Mesodermal cell (in vitro differentiated cells): ENCODE measurements at regions not wholly inside any gene's neighbourhood (a gene's known extent, or its start where the extent isn't known, plus 50 kb on each side); places are given as distances from the start of the nearest gene placed in this dataset.
A peak's percentile ranks its signal among the peaks of the same experiment; 100 is the strongest.

ENCODE experiments used
- H3K27ac ChIP-seq: 2 replicates; pipeline ENCODE4 v1.7.0; 2013; ENCODE audit warnings: mild to moderate bottlenecking, low read depth, low read length, moderate library complexity; ENCODE audit not compliant: severe bottlenecking
- H3K36me3 ChIP-seq: 2 replicates; pipeline ENCODE4 v1.7.1; 2013; ENCODE audit warnings: mild to moderate bottlenecking, low read length, moderate library complexity; ENCODE audit not compliant: control insufficient read depth, insufficient read depth
- H3K4me1 ChIP-seq: one replicate; pipeline ENCODE4 v1.7.1; 2013; ENCODE audit warnings: mild to moderate bottlenecking, low read length; ENCODE audit not compliant: insufficient read depth, control insufficient read depth, poor library complexity, severe bottlenecking
- H3K4me3 ChIP-seq: 2 replicates; pipeline ENCODE4 v1.7.0; 2013; ENCODE audit warnings: low read length, control low read depth, mild to moderate bottlenecking; ENCODE audit not compliant: insufficient read depth, poor library complexity, severe bottlenecking; ENCODE audit errors: extremely low read depth
- H3K9me3 ChIP-seq: 2 replicates; pipeline ENCODE4 v1.7.1; 2013; ENCODE audit warnings: mild to moderate bottlenecking, low read length, moderate library complexity; ENCODE audit not compliant: control insufficient read depth
- WGBS, 2 experiments: methylation state at CpG; one replicate each; pipeline ENCODE4 v1.1.5; 2013; ENCODE audit warnings: missing lambda C conversion rate in 2 of 2; ENCODE audit not compliant: insufficient coverage in 2 of 2; 5-methylcytosine and 5-hydroxymethylcytosine counted together

DNA sequence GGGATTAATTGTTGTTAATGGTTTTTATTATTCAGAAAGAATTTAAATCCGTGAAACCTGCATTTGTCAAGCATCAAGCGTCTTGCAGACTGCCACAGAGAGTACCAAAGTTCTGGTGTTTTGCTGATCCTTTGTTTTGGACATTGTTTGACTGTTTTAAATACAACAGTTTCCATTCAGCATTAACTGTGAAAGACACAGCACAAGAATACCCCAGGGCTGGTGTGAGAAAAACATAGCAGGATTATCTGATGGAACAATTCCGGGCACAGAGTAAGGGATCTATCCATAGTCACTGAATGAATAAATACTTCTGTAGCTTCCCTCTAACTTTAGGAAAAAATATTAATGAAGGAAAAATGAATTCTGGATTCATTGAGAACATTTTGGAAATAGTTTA is 202.3 kb downstream of the LTN1 start:
- no peak overlapping the region for H3K27ac ChIP-seq
- H3K4me3 ChIP-seq: no peak overlapping the region
- H3K36me3 ChIP-seq: no peaks in the 10 kb centered on the region
- WGBS, 2 experiments: 63 to 100% methylated on average over 2 of the region's 3 CpGs
- H3K9me3 ChIP-seq: no peaks in the 10 kb centered on the region
- H3K4me1 ChIP-seq: no peaks in the 10 kb centered on the region

DNA sequence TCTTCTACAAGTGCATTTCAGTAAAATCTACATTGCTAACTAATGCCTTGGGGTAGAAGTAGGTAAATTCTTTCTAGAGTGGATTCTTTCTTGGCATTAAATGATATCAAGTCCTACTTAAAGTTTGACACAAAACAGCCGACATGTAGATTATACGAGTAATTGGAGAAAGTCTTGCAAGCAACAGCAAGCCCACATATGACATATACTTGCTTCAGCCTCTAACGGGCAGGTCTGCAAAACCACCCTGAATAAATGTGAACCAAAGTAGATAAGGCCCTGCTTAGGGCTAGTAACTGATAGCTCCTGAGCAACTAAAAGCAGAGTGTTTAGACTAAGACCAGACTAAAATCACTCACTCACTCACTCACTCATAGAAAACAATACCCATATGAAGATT is 203.2 kb downstream of the LTN1 start:
- no peaks in the 10 kb centered on the region for H3K4me1 ChIP-seq
- 90% methylated on average over 2 of the region's 3 CpGs; no CpG with 5 or more reads in 1 of the 2 experiments for WGBS, 2 experiments
- no peaks in the 10 kb centered on the region for H3K36me3 ChIP-seq
- H3K27ac ChIP-seq: no peak overlapping the region
- no peaks in the 10 kb centered on the region for H3K9me3 ChIP-seq
- no peak overlapping the region for H3K4me3 ChIP-seq

DNA sequence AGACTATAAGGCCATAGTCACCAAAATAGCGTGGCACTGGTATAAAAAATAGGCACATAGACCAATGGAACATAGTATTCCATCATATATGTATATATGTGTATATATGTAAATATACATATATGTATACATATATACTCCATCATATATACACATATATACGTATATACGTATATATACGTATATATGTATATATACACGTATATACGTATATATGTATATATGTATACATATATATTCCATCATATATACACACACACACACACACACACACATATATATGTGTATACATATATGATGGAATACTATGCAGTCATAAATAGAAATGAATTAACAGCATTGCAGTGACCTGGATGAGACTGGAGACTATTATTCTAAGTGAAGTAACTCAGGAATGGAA is 204.6 kb downstream of the LTN1 start:
- Histone ChIP-seq H3K4me3 (no peak overlapping the region), H3K4me1 (no peaks in the 10 kb centered on the region), H3K9me3 (no peaks in the 10 kb centered on the region), H3K27ac (no peak overlapping the region), H3K36me3 (no peaks in the 10 kb centered on the region)
- no CpG with 5 or more reads among the region's 6 CpGs for WGBS, 2 experiments

DNA sequence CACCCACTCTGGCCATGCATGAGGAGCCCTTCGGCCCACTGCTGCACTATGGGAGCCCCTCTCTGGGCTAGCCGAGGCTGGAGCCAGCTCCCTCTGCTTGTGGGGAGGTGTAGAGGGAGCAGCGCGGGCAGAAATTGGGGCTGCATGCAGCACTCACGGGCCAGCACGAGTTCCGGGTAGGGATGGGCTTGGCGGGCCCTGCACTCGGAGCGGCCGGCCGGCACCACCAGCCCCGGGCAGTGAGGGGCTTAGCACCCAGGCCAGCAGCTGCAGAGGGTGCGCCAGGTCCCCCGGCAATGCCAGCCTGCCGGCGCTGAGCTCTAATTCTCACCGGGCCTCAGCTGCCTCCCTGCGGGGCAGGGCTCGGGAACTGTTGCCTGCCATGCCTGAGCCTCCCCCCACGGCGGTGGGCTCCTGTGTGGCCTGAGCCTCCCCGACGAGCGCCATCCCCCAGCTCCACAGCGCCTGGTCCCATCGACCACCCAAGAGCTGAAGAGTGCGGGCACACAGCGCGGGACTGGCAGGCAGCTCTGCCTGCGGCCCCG is 209.0 kb downstream of the LTN1 start:
- 92 to 96% methylated on average over 19 to 28 of the region's 32 CpGs for WGBS, 2 experiments
- Histone ChIP-seq H3K36me3 (no peaks in the 10 kb centered on the region), H3K27ac (no peak overlapping the region), H3K4me1 (no peaks in the 10 kb centered on the region), H3K9me3 (no peaks in the 10 kb centered on the region), H3K4me3 (no peak overlapping the region)

DNA sequence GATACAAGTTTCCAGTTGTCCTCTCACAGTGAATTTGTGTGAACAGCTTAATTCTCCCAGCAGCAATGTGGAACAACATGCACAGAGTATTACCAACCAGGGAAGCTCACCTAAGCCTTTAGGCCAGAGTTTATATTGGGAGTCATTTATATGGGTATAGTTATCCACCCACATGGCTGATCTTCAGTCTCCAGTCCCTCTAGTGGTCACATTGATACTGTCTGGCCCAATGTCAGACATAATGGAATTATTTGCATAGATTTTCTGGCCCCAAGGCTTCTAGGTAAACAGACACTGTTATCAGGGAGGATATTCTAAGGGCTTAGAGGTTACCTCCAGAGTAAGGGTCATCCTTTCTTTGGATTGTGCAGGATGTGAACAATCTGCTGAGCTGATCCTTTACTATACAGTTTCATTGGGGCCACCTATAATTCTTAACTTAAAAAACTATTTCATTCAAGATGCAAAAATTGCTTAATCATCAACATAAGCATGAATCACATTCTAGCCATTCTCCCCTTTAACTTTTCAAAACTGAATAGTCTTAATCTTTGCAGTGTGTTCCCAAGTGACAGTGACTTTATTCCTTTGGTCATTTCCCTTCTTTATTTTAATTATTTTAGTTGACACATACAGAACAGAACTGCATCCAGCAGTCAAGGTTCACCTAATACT is 210.9 kb downstream of the LTN1 start:
- Histone ChIP-seq H3K4me1 (no peaks in the 10 kb centered on the region), H3K9me3 (no peaks in the 10 kb centered on the region), H3K36me3 (no peaks in the 10 kb centered on the region), H3K27ac (no peak overlapping the region), H3K4me3 (no peak overlapping the region)

DNA sequence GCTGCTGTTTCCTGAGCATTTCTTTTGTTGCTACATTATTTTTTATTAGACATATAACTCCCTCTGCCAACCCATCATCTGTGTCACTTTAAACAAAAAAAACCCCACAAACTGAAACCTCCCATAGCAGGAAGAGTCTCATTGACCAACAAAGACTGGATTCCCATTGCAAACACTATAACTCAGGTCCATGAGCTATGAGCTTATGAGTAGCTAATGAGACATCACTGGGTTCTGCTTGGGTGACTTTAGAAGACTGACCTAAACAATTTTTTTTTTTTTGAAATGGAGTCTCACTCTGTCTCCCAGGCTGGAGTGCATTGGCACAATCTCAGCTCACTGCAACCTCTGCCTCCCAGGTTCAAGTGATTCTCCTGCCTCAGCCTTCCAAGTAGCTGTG is 212.8 kb downstream of the LTN1 start:
- no peak overlapping the region for H3K4me3 ChIP-seq
- H3K27ac ChIP-seq: no peak overlapping the region
- H3K36me3 ChIP-seq: no peaks in the 10 kb centered on the region
- H3K4me1 ChIP-seq: no peaks in the 10 kb centered on the region
- H3K9me3 ChIP-seq: no peaks in the 10 kb centered on the region

DNA sequence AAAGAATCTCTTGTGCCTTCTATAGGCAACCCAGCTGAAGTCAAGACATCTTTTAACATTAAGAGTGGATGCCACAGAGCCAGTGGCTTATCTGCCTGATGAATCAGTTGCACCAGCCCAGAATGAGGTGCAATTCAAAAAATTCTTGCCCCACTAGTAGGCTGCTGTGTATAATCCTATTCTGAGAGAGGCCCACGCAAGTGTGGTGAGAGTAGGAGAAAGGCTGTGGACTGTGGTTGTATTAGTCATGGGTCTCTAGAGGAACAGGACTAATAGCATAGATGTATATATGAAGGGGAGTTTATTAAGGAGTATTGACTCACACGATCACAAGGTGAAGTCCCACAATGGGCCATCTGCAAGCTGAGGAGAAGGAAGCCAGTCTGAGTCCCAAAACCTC is 216.4 kb downstream of the LTN1 start:
- H3K4me1 ChIP-seq: peaks cover 2% of the 10 kb centered on the region
- no peaks in the 10 kb centered on the region for H3K9me3 ChIP-seq
- no peaks in the 10 kb centered on the region for H3K36me3 ChIP-seq
- WGBS, 2 experiments: 87 to 95% methylated on average over 2 of the region's 2 CpGs
- H3K4me3 ChIP-seq: no peak overlapping the region
- no peak overlapping the region for H3K27ac ChIP-seq

DNA sequence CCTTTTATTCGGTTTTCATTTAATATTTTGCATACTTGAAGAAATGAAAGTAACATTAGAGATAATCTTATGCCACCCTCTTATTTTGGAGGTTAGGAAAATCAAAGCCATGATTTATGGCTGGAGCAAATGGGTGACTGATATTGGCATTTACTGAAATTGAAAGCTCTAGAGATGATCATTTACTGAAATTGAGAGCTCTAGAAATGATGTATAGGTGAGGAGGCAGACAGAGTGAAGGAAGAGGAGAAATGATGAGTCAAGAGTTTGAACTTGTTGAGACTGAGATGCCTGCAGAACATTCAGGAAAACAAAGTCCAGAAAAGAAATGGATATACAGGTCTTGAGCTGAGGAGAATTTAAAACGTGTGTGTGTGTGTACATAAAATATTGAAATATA is 217.6 kb downstream of the LTN1 start:
- no peaks in the 10 kb centered on the region for H3K36me3 ChIP-seq
- WGBS, 2 experiments: no CpG with 5 or more reads among the region's 2 CpGs
- peaks cover 3% of the 10 kb centered on the region for H3K4me1 ChIP-seq
- H3K27ac ChIP-seq: no peak overlapping the region
- H3K9me3 ChIP-seq: no peaks in the 10 kb centered on the region
- H3K4me3 ChIP-seq: no peak overlapping the region

DNA sequence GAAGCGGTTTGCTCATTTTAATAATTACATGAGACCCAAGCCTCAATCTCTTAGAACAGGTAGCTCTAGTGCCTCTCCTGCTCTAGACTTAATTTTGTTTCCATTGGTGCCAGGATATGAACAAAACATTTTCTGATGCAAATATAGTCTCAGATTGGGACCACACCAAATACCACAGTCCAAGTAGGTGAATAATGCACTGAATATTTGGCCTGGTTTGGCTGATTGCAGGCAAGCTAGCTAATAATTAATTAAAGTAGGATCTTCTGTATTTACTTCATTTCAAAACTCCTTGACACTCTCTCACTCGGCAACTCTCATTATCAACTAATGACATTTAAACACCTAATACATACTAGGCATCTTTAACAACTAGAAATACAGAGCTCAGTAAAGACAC is 219.6 kb downstream of the LTN1 start:
- WGBS, 2 experiments: 100% methylated on average over 1 of the region's 2 CpGs
- Histone ChIP-seq H3K4me3 (no peak overlapping the region), H3K36me3 (no peaks in the 10 kb centered on the region), H3K4me1 (peaks cover 3% of the 10 kb centered on the region), H3K9me3 (no peaks in the 10 kb centered on the region), H3K27ac (no peak overlapping the region)

DNA sequence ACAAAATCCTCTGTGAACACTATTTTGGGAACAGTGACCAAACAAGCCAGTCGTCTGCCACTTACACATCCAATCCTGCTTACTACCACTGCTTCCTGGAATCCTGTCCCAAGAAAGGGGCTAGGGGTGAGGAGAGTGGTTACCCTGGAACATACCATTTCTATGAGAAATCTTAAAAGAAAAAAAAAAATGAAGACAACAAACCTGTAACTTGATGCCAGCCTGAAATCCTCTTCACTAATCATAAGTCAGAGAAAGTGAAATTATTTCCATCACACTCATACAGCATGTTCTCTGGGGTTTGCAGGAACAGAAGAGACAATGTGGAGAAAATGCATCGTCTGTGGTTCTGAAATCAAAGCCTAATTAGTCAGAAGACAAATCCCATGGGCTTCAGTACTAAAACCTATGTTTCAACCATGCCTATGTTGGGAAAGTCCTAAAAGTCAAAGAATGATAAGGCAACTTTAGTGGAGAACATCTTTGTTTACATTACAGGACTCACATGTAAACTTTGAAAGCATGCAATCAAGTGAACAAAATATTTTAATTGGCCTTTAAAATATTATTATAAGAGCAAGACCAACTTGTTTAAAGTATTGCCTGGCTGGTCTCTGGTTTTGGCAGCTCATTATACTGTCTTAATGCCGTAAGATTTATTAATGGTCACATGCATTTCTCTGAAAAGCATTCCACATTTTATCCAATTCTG is 220.7 kb downstream of the LTN1 start:
- Histone ChIP-seq H3K27ac (peak overlapping the region; percentile 19), H3K4me1 (peaks cover 3% of the 10 kb centered on the region), H3K9me3 (no peaks in the 10 kb centered on the region), H3K36me3 (no peaks in the 10 kb centered on the region), H3K4me3 (no peak overlapping the region)
- 100% methylated on average over 1 of the region's 3 CpGs; no CpG with 5 or more reads in 1 of the 2 experiments for WGBS, 2 experiments
